Small intestine (tissue), 7 donors: ENCODE measurements at regions not wholly inside any gene's neighbourhood (a gene's known extent, or its start where the extent isn't known, plus 50 kb on each side); places are given as distances from the start of the nearest gene placed in this dataset.

Source experiments
- DNase-seq, 2 donors: peaks; one replicate each; pipeline versions ENCODE4 v3.0.0 to v3.0.0-alpha.2; 2013
- FAIRE-seq: peaks from 2 replicates; lab custom pipeline; 2012; peaks lifted over from hg19 to GRCh38; lab: Jason Lieb, UNC
- H3K27ac ChIP-seq, 3 donors: one replicate each; pipeline ENCODE4 v1.5.1; 2013; ENCODE audit warnings: low read length in 2 of 3, mild to moderate bottlenecking in 2 of 3, control low read depth in 1 of 3, inconsistent platforms in 1 of 3, low read depth in 1 of 3, moderate library complexity in 1 of 3
- H3K27me3 ChIP-seq, 3 donors: one replicate each; pipeline ENCODE4 v1.6.1; 2013; ENCODE audit warnings: low read length in 3 of 3, inconsistent platforms in 1 of 3; ENCODE audit not compliant: control insufficient read depth in 3 of 3, insufficient read depth in 3 of 3
- H3K36me3 ChIP-seq, 3 donors: one replicate each; pipeline ENCODE4 v1.6.1; 2013; ENCODE audit warnings: low read length in 3 of 3, inconsistent platforms in 1 of 3, low read depth in 1 of 3, mild to moderate bottlenecking in 1 of 3, moderate library complexity in 1 of 3; ENCODE audit not compliant: control insufficient read depth in 3 of 3, insufficient read depth in 2 of 3
- H3K4me1 ChIP-seq, 3 donors: one replicate each; pipeline ENCODE4 v1.6.1; 2013; ENCODE audit warnings: low read length in 2 of 3, inconsistent platforms in 1 of 3, low read depth in 1 of 3, mild to moderate bottlenecking in 1 of 3, moderate library complexity in 1 of 3; ENCODE audit not compliant: control insufficient read depth in 3 of 3, insufficient read depth in 2 of 3
- H3K4me3 ChIP-seq, 3 donors: one replicate each; pipeline ENCODE4 v1.5.1; 2013; ENCODE audit warnings: low read length in 3 of 3, control low read depth in 1 of 3, inconsistent platforms in 1 of 3, low read depth in 1 of 3, mild to moderate bottlenecking in 1 of 3, moderate library complexity in 1 of 3
- H3K9me3 ChIP-seq, 2 donors: one replicate each; pipeline ENCODE4 v1.6.1; 2013; ENCODE audit warnings: low read depth in 1 of 2, low read length in 1 of 2; ENCODE audit not compliant: control insufficient read depth in 2 of 2, insufficient read depth in 1 of 2
- WGBS, 3 donors: extraction: QIAGEN DNeasy Blood & Tissue Kit; methylation state at CpG; one replicate each; pipeline ENCODE4 v1.1.7; 2013; 5-methylcytosine and 5-hydroxymethylcytosine counted together
- donor health status: healthy with polysubstance abuse.
- donor health status: control.
- donor health status: control.
- donor health status: Bipolar disorder and iron deficiency.
- donor health status: healthy.

GRCh38 chr1:42017730-42018129, 99.0 kb upstream of the HIVEP3 start:
- Histone ChIP-seq H3K4me1 (no peaks in the 10 kb centered on the region), H3K9me3 (no peaks in the 10 kb centered on the region), H3K27ac (no peak overlapping the region), H3K27me3 (no peaks in the 10 kb centered on the region), H3K36me3 (no peaks in the 10 kb centered on the region), H3K4me3 (no peak overlapping the region)
- FAIRE-seq, result no peak
- 89 to 93% (median 93%) methylated on average over 3 of the region's 3 CpGs for WGBS, 3 donors
- DNase-seq, result no peak

DNA sequence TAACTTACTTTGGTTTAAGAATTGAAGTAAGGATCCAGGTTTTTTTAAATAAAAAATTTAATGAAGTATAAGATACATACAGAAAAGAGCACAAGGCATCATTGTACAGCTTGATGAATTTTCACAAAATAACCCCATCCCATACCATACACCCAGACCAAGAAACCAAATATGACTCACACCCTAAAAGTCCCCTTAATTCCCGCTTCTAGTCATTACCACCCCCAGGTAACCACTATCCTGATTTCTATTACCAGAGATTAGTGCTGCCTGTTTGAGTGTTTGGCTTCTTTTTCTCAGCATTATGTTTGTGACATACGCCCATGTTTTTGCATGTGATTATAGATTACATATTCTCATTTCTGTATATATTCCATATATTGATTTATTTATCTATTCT, 98.5 kb upstream of the HIVEP3 start:
- no peaks in the 10 kb centered on the region for H3K36me3 ChIP-seq
- 76 to 84% (median 80%) methylated on average over 2 of the region's 2 CpGs for WGBS, 3 donors
- no peak overlapping the region for H3K27ac ChIP-seq
- no peak for DNase-seq
- H3K4me3 ChIP-seq, result no peak overlapping the region
- no peaks in the 10 kb centered on the region for H3K9me3 ChIP-seq
- no peaks in the 10 kb centered on the region for H3K27me3 ChIP-seq
- H3K4me1 ChIP-seq, result no peaks in the 10 kb centered on the region
- no peak for FAIRE-seq

- Histone ChIP-seq H3K27me3 (no peaks in the 10 kb centered on the region), H3K4me3 (no peak overlapping the region), H3K4me1 (no peaks in the 10 kb centered on the region), H3K36me3 (no peaks in the 10 kb centered on the region), H3K27ac (no peak overlapping the region), H3K9me3 (no peaks in the 10 kb centered on the region)
- FAIRE-seq (no peak), DNase-seq (no peak)
- WGBS, 3 donors, result 65 to 82% (median 67%) methylated on average over 3 of the region's 3 CpGs
These were observed 96.1 kb upstream of the HIVEP3 start for GRCh38 chr1:42014823-42015222.

DNA sequence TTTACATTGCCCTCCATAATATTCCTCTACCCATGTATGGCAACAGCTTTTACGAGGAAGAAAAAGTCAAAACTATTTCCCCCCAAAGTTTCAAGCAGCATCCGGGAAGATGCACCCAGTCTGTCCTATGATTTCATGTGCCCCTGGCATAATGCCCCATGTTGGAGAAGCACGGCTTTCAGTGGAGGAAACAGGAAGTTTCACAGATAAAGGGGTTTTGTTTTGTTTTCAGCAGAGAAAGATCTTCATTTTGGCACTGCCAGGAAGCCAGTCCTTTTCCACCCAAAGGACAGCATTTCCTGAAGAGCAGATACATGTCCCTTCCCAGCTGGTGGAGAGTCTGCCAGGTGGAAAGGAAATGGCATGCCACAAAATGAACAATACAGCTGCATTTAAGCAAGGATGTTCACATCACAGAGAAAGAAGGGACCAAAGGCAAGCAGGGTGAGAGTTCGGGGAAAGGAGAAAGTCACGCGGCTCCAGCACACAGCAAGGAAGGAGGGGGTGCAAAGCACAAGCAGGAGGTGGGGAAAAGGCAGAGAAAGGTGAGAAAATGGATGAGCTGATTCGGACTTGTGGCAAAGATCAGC, 95.3 kb upstream of the HIVEP3 start:
- no peaks in the 10 kb centered on the region for H3K27me3 ChIP-seq
- no peaks in the 10 kb centered on the region for H3K36me3 ChIP-seq
- no peaks in the 10 kb centered on the region for H3K4me1 ChIP-seq
- FAIRE-seq (no peak), DNase-seq (no peak)
- H3K4me3 ChIP-seq, result no peak overlapping the region
- 56 to 83% (median 75%) methylated on average over 7 of the region's 7 CpGs for WGBS, 3 donors
- H3K9me3 ChIP-seq, result no peaks in the 10 kb centered on the region
- no peak overlapping the region for H3K27ac ChIP-seq

DNA sequence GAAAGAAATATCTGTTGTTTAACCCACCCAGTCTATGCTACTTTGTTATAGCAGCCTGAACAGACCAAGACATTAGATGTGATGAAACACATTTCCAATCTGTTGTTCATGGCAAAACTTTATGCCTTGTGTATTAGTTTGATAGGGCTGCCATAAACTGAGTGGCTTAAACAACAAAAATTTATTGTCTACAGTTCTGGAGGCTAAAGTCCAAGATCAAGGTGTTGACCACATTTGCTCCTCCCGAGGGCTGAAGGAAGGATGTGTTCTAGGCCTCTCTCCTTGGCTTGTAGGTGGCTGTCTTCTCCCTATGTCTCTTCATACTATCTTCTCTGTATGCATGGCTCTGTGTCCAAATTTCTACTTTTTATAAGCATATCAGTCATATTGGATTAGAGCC, 94.1 kb upstream of the HIVEP3 start:
- H3K27ac ChIP-seq, result no peak overlapping the region

DNA sequence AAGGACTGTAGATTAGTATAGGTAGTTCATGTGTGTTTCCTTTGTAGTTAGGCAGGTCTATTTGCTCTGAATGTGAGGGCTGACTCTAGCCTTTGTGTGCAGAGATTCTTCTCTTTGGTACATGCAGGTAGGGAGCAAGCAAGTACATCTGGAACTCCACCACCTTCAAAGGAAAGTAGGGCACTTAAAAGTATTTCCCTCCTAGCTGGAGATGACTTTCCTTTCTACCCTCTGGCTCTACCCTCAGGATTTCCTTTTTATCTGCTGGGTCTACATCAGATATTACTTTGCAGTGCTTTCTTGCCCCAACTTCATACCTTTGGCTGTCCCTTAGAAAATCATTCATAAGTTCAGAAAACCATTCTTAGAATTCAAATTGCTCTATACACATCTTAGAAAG, 91.7 kb upstream of the HIVEP3 start:
- FAIRE-seq (no peak), DNase-seq (no peak)
- Histone ChIP-seq H3K4me1 (no peaks in the 10 kb centered on the region), H3K27me3 (no peaks in the 10 kb centered on the region), H3K27ac (no peak overlapping the region), H3K36me3 (no peaks in the 10 kb centered on the region), H3K4me3 (no peak overlapping the region), H3K9me3 (no peaks in the 10 kb centered on the region)

More for the DNA sequence above, 94.1 kb upstream of the HIVEP3 start:
- DNase-seq (peak in 1 of 2 donors; percentile 25), FAIRE-seq (no peak)
- no peaks in the 10 kb centered on the region for H3K4me1 ChIP-seq
- 21 to 65% (median 30%) methylated on average over 1 of the region's 1 CpG for WGBS, 3 donors
- H3K4me3 ChIP-seq, result no peak overlapping the region
- H3K9me3 ChIP-seq, result no peaks in the 10 kb centered on the region
- H3K27me3 ChIP-seq, result no peaks in the 10 kb centered on the region
- no peaks in the 10 kb centered on the region for H3K36me3 ChIP-seq

GRCh38 chr1:42008264-42008663, 89.5 kb upstream of the HIVEP3 start:
- Histone ChIP-seq H3K9me3 (no peaks in the 10 kb centered on the region), H3K27me3 (no peaks in the 10 kb centered on the region), H3K4me1 (no peaks in the 10 kb centered on the region), H3K4me3 (no peak overlapping the region), H3K36me3 (no peaks in the 10 kb centered on the region), H3K27ac (no peak overlapping the region)
- FAIRE-seq (no peak), DNase-seq (no peak)
- WGBS, 3 donors, result 52 to 59% (median 58%) methylated on average over 2 of the region's 2 CpGs

- Histone ChIP-seq H3K4me1 (no peaks in the 10 kb centered on the region), H3K36me3 (no peaks in the 10 kb centered on the region), H3K27ac (no peak overlapping the region), H3K4me3 (no peak overlapping the region), H3K27me3 (no peaks in the 10 kb centered on the region), H3K9me3 (no peaks in the 10 kb centered on the region)
- FAIRE-seq (no peak), DNase-seq (no peak)
- 40 to 69% (median 52%) methylated on average over 3 of the region's 3 CpGs for WGBS, 3 donors
These were observed 88.1 kb upstream of the HIVEP3 start for GRCh38 chr1:42006836-42007235.

- FAIRE-seq, result no peak
- H3K9me3 ChIP-seq, result no peaks in the 10 kb centered on the region
- no peak overlapping the region for H3K4me3 ChIP-seq
- no peaks in the 10 kb centered on the region for H3K36me3 ChIP-seq
- no peaks in the 10 kb centered on the region for H3K27me3 ChIP-seq
- WGBS, 3 donors, result 62 to 75% (median 66%) methylated on average over 2 of the region's 2 CpGs
- H3K27ac ChIP-seq, result no peak overlapping the region
- no peak for DNase-seq
- no peaks in the 10 kb centered on the region for H3K4me1 ChIP-seq
These were observed 87.4 kb upstream of the HIVEP3 start for GRCh38 chr1:42006093-42006492.
